Ovary (tissue), 3 donors: ENCODE measurements at regions not wholly inside any gene's neighbourhood (a gene's known extent, or its start where the extent isn't known, plus 50 kb on each side); places are given as distances from the start of the nearest gene placed in this dataset.

Experiments
- EP300 ChIP-seq: sonication (generic); formaldehyde crosslinking; IDR thresholded peaks from one replicate; pipeline ENCODE4 v1.6.1; 2017; ENCODE audit warnings: antibody characterized with exemption
- POLR2A ChIP-seq: fragments of 450-650 bp; IDR thresholded peaks from one replicate; pipeline ENCODE4 v1.6.1; 2017; ENCODE audit warnings: antibody characterized with exemption, mild to moderate bottlenecking, moderate library complexity
- TF ChIP-seq, protein P1 (sequence below), 3 donors: fragments of 450-650 bp in 2 of 3; fragments of 200-600 bp in 1 of 3; IDR thresholded peaks; one replicate each; pipeline versions ENCODE4 v1.5.1 to v1.8.0; 2016 to 2022; ENCODE audit warnings: antibody characterized with exemption in 3 of 3, mild to moderate bottlenecking in 1 of 3
- donor health status: DM: no; HTN: no; CAD: no.

DNA sequence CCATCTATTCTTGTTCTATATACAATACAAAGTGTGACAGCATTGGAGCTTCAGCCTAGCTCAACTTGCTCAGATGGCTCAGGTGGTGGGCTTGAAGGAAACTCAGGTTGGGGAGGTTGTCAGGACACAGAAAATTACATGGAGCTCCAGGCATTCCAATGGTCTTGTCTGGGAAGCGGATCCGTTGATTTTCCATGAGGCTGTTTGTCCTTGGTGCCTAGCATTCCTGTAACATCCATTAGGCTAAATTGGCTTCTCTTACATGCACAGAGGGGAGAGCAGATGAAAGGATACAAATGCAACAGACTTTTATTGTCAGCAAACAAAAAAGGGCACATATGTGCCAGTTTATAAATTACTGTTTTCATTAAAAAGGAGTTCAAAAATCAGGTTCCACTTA, 75.5 kb upstream of the OTX2 start:
- TF ChIP-seq, protein P1, sequence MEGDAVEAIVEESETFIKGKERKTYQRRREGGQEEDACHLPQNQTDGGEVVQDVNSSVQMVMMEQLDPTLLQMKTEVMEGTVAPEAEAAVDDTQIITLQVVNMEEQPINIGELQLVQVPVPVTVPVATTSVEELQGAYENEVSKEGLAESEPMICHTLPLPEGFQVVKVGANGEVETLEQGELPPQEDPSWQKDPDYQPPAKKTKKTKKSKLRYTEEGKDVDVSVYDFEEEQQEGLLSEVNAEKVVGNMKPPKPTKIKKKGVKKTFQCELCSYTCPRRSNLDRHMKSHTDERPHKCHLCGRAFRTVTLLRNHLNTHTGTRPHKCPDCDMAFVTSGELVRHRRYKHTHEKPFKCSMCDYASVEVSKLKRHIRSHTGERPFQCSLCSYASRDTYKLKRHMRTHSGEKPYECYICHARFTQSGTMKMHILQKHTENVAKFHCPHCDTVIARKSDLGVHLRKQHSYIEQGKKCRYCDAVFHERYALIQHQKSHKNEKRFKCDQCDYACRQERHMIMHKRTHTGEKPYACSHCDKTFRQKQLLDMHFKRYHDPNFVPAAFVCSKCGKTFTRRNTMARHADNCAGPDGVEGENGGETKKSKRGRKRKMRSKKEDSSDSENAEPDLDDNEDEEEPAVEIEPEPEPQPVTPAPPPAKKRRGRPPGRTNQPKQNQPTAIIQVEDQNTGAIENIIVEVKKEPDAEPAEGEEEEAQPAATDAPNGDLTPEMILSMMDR (IDR thresholded peaks at IDR 0.05), result no peak
- no peak for TF ChIP-seq EP300
- no peak for TF ChIP-seq POLR2A
